ENCODE measurements at regions not wholly inside any gene's neighbourhood (a gene's known extent, or its start where the extent isn't known, plus 50 kb on each side); places are given as distances from the start of the nearest gene placed in this dataset.

GRCh38 chr1:224529844-224530243 lies 86.3 kb upstream of the CNIH3 start:
- DNase-seq (ENCODE audit: low spot score), result no peak
- Histone ChIP-seq H3K4me1 (ENCODE audit: insufficient read depth, low read length, poor library complexity, severe bottlenecking) (no peaks in the 10 kb centered on the region), H3K4me3 (ENCODE audit: low read depth, low read length, poor library complexity, severe bottlenecking) (no peak overlapping the region), H4K20me1 (ENCODE audit: insufficient read depth, low read length) (no peaks in the 10 kb centered on the region), H2AFZ (ENCODE audit: low read length) (no peak overlapping the region), H3K9me3 (ENCODE audit: low read length) (no peaks in the 10 kb centered on the region), H3K9me2 (ENCODE audit: insufficient read depth, low read length) (no peaks in the 10 kb centered on the region), H3K79me2 (ENCODE audit: insufficient read depth, low read depth, low read length) (no peaks in the 10 kb centered on the region), H3K4me2 (ENCODE audit: low read length) (no peak overlapping the region), H3K27ac (ENCODE audit: low read depth, low read length, poor library complexity, severe bottlenecking) (no peak overlapping the region), H3K36me3 (ENCODE audit: insufficient read depth, low read length) (no peaks in the 10 kb centered on the region)
- intact Hi-C loops (cut with micrococcal nuclease; ENCODE audit: unreplicated experiment), result no loop called here
- CTCF ChIA-PET (ENCODE audit: unreplicated experiment), result interaction anchor here (0.5 kb wide), 1 partner anchor 89 kb away, joined by 3 read pairs; no protein-coding TSS in a partner anchor
- no TSS peak for BruUV-seq (replicated peaks)
- TF ChIP-seq CTCF (conservative IDR thresholded peaks at IDR 0.05; ENCODE audit: low read length) (no peak), EZH2phosphoT487 (IDR thresholded peaks at IDR 0.05; ENCODE audit: borderline replicate concordance, low read depth, low read length) (no peak)
- POLR2A ChIA-PET, result no interaction called here

GRCh38 chr1:224533517-224533916 lies 82.6 kb upstream of the CNIH3 start:
- Histone ChIP-seq H3K36me3 (ENCODE audit: insufficient read depth, low read length) (no peaks in the 10 kb centered on the region), H3K9me3 (ENCODE audit: low read length) (no peaks in the 10 kb centered on the region), H3K4me1 (ENCODE audit: insufficient read depth, low read length, poor library complexity, severe bottlenecking) (no peaks in the 10 kb centered on the region), H2AFZ (ENCODE audit: low read length) (no peak overlapping the region), H3K27ac (ENCODE audit: low read depth, low read length, poor library complexity, severe bottlenecking) (no peak overlapping the region), H3K4me2 (ENCODE audit: low read length) (no peak overlapping the region), H3K9me2 (ENCODE audit: insufficient read depth, low read length) (no peaks in the 10 kb centered on the region), H3K79me2 (ENCODE audit: insufficient read depth, low read depth, low read length) (no peaks in the 10 kb centered on the region), H3K4me3 (ENCODE audit: low read depth, low read length, poor library complexity, severe bottlenecking) (no peak overlapping the region), H4K20me1 (ENCODE audit: insufficient read depth, low read length) (no peaks in the 10 kb centered on the region)
- DNase-seq (ENCODE audit: low spot score), result no peak
- intact Hi-C loops (cut with micrococcal nuclease; ENCODE audit: unreplicated experiment), result no loop called here
- CTCF ChIA-PET (ENCODE audit: unreplicated experiment), result no interaction called here
- TF ChIP-seq EZH2phosphoT487 (IDR thresholded peaks at IDR 0.05; ENCODE audit: borderline replicate concordance, low read depth, low read length) (no peak), CTCF (conservative IDR thresholded peaks at IDR 0.05; ENCODE audit: low read length) (no peak)
- POLR2A ChIA-PET, result interaction anchor here (0.7 kb wide), 1 partner anchor 905 kb away, joined by 3 read pairs; no protein-coding TSS in a partner anchor
- no TSS peak for BruUV-seq (replicated peaks)

GRCh38 chr1:224534731-224535130 lies 81.4 kb upstream of the CNIH3 start:
- no TSS peak for BruUV-seq (replicated peaks)
- no peak for DNase-seq (ENCODE audit: low spot score)
- no peak overlapping the region for H3K27ac ChIP-seq (ENCODE audit: low read depth, low read length, poor library complexity, severe bottlenecking)
- no peaks in the 10 kb centered on the region for H3K9me2 ChIP-seq (ENCODE audit: insufficient read depth, low read length)
- H3K36me3 ChIP-seq (ENCODE audit: insufficient read depth, low read length), result no peaks in the 10 kb centered on the region
- H3K9me3 ChIP-seq (ENCODE audit: low read length), result no peaks in the 10 kb centered on the region
- H3K4me2 ChIP-seq (ENCODE audit: low read length), result no peak overlapping the region
- H4K20me1 ChIP-seq (ENCODE audit: insufficient read depth, low read length), result no peaks in the 10 kb centered on the region
- intact Hi-C loops (cut with micrococcal nuclease; ENCODE audit: unreplicated experiment), result no loop called here
- H3K4me3 ChIP-seq (ENCODE audit: low read depth, low read length, poor library complexity, severe bottlenecking), result no peak overlapping the region
- ChIA-PET CTCF (ENCODE audit: unreplicated experiment) (no interaction called here), POLR2A (interaction anchor here (1.6 kb wide), 1 partner anchor 21 kb away, joined by 3 read pairs; no protein-coding TSS in a partner anchor)
- no peak overlapping the region for H2AFZ ChIP-seq (ENCODE audit: low read length)
- H3K79me2 ChIP-seq (ENCODE audit: insufficient read depth, low read depth, low read length), result no peaks in the 10 kb centered on the region
- TF ChIP-seq CTCF (conservative IDR thresholded peaks at IDR 0.05; ENCODE audit: low read length), result no peak
- no peak for TF ChIP-seq EZH2phosphoT487 (IDR thresholded peaks at IDR 0.05; ENCODE audit: borderline replicate concordance, low read depth, low read length)
- H3K4me1 ChIP-seq (ENCODE audit: insufficient read depth, low read length, poor library complexity, severe bottlenecking), result no peaks in the 10 kb centered on the region
